HFFc6 (cell line): ENCODE measurements at regions not wholly inside any gene's neighbourhood (a gene's known extent, or its start where the extent isn't known, plus 50 kb on each side); places are given as distances from the start of the nearest gene placed in this dataset.

Source experiments
- DNase-seq: peaks from one replicate; pipeline ENCODE4 v3.0.0-alpha.2; 2018
- H3K27ac Mint-ChIP-seq: 2 replicates; pipeline ENCODE4 v1.8.0; 2020; ENCODE audit warnings: mild to moderate bottlenecking, mixed read lengths
- H3K27me3 Mint-ChIP-seq: 2 replicates; pipeline ENCODE4 v1.8.0; 2021; ENCODE audit warnings: mild to moderate bottlenecking, moderate library complexity, mixed read lengths; ENCODE audit not compliant: insufficient read depth
- H3K36me3 Mint-ChIP-seq: 2 replicates; pipeline ENCODE4 v1.8.0; 2021; ENCODE audit warnings: low read depth, mixed read lengths
- H3K4me1 Mint-ChIP-seq: 2 replicates; pipeline ENCODE4 v1.8.0; 2020; ENCODE audit warnings: low read depth, mixed read lengths
- H3K4me3 Mint-ChIP-seq: 2 replicates; pipeline ENCODE4 v1.8.0; 2020; ENCODE audit warnings: mild to moderate bottlenecking, moderate library complexity, mixed read lengths
- H3K9me3 Mint-ChIP-seq: 2 replicates; pipeline ENCODE4 v1.8.0; 2020; ENCODE audit warnings: mild to moderate bottlenecking, mixed read lengths
- CTCF ChIP-seq: fragments of 200-600 bp; sonication (generic); IDR thresholded peaks from 2 replicates; pipeline ENCODE4 v1.5.0; 2021; ENCODE audit warnings: antibody characterized with exemption, mild to moderate bottlenecking

- Mint-ChIP-seq H3K27ac (no peak overlapping the region), H3K4me1 (no peaks in the 10 kb centered on the region), H3K27me3 (peaks cover 2% of the 10 kb centered on the region; the same call in 1 of the 2 replicates), H3K36me3 (no peaks in the 10 kb centered on the region), H3K4me3 (no peak overlapping the region), H3K9me3 (peaks cover 80% of the 10 kb centered on the region)
- DNase-seq, result no peak
- no peak for TF ChIP-seq CTCF
Measured at GRCh38 chr2:16287281-16287680, 346.9 kb downstream of the MYCN start.

- Mint-ChIP-seq H3K4me3 (no peak overlapping the region), H3K27ac (no peak overlapping the region), H3K9me3 (peaks cover 75% of the 10 kb centered on the region), H3K27me3 (peaks cover 2% of the 10 kb centered on the region; the same call in 1 of the 2 replicates), H3K36me3 (no peaks in the 10 kb centered on the region), H3K4me1 (no peaks in the 10 kb centered on the region)
- TF ChIP-seq CTCF, result no peak
- DNase-seq, result no peak
Measured at GRCh38 chr2:16285813-16286510, 345.6 kb downstream of the MYCN start.

- no peak overlapping the region for H3K27ac Mint-ChIP-seq
- no peak overlapping the region for H3K4me3 Mint-ChIP-seq
- peaks cover 2% of the 10 kb centered on the region; the same call in 1 of the 2 replicates for H3K27me3 Mint-ChIP-seq
- no peak for TF ChIP-seq CTCF
- no peak for DNase-seq
- H3K36me3 Mint-ChIP-seq, result no peaks in the 10 kb centered on the region
- H3K9me3 Mint-ChIP-seq, result peaks cover 75% of the 10 kb centered on the region
- H3K4me1 Mint-ChIP-seq, result no peaks in the 10 kb centered on the region
Measured at GRCh38 chr2:16284941-16285625, 344.7 kb downstream of the MYCN start.

- TF ChIP-seq CTCF, result no peak
- DNase-seq, result no peak
- H3K27ac Mint-ChIP-seq, result no peak overlapping the region
- no peaks in the 10 kb centered on the region; the same call in 1 of the 2 replicates for H3K36me3 Mint-ChIP-seq
- H3K27me3 Mint-ChIP-seq, result peaks cover 2% of the 10 kb centered on the region; the same call in 1 of the 2 replicates
- no peaks in the 10 kb centered on the region for H3K4me1 Mint-ChIP-seq
- H3K9me3 Mint-ChIP-seq, result peaks cover 67% of the 10 kb centered on the region
- H3K4me3 Mint-ChIP-seq, result no peak overlapping the region
Measured at GRCh38 chr2:16283071-16283850, 342.9 kb downstream of the MYCN start.

- Mint-ChIP-seq H3K36me3 (no peaks in the 10 kb centered on the region; the same call in 1 of the 2 replicates), H3K4me3 (no peak overlapping the region), H3K27ac (no peak overlapping the region), H3K27me3 (peaks cover 2% of the 10 kb centered on the region; the same call in 1 of the 2 replicates), H3K9me3 (peaks cover 60% of the 10 kb centered on the region), H3K4me1 (no peaks in the 10 kb centered on the region)
- TF ChIP-seq CTCF, result no peak
- DNase-seq, result no peak
Measured at GRCh38 chr2:16282511-16282910, 342.2 kb downstream of the MYCN start.
